HG02588 (cell line): ENCODE measurements at regions not wholly inside any gene's neighbourhood (a gene's known extent, or its start where the extent isn't known, plus 50 kb on each side); places are given as distances from the start of the nearest gene placed in this dataset.

Experiments used
- ATAC-seq: cut with Tn5 transposase; IDR thresholded peaks from one replicate; pipeline ENCODE4 v1.9.1; 2021; ENCODE audit warnings: mild to moderate bottlenecking, moderate library complexity; ENCODE audit not compliant: unreplicated experiment

GRCh38 chr14:54088271-54088670, 131.6 kb upstream of the BMP4 start:
- ATAC-seq = no peak

GRCh38 chr14:54090274-54090673, 133.6 kb upstream of the BMP4 start:
- no peak for ATAC-seq

GRCh38 chr14:54094765-54095164, 138.1 kb upstream of the BMP4 start:
- ATAC-seq = no peak

GRCh38 chr14:54098536-54098935, 141.9 kb upstream of the BMP4 start:
- no peak for ATAC-seq

- no peak for ATAC-seq
Measured at GRCh38 chr14:54102051-54102456, 145.4 kb upstream of the BMP4 start.

GRCh38 chr14:54102530-54102929, 145.9 kb upstream of the BMP4 start:
- no peak for ATAC-seq

GRCh38 chr14:54104601-54105145, 148.0 kb upstream of the BMP4 start:
- ATAC-seq = no peak

- ATAC-seq = no peak
Measured at GRCh38 chr14:54105406-54105805, 148.8 kb upstream of the BMP4 start.

- ATAC-seq = no peak
Measured at GRCh38 chr14:54105898-54106297, 149.3 kb upstream of the BMP4 start.

- ATAC-seq = no peak
Measured at GRCh38 chr14:54106661-54107377, 150.2 kb upstream of the BMP4 start.

GRCh38 chr14:54108481-54109471, 152.2 kb upstream of the BMP4 start:
- ATAC-seq = no peak

GRCh38 chr14:54109521-54110120, 153.0 kb upstream of the BMP4 start:
- no peak for ATAC-seq

- no peak for ATAC-seq
Measured at GRCh38 chr14:54114941-54115340, 158.3 kb upstream of the BMP4 start.

- no peak for ATAC-seq
Measured at GRCh38 chr14:54116198-54116885, 159.7 kb upstream of the BMP4 start.

GRCh38 chr14:54116972-54117371, 160.3 kb upstream of the BMP4 start:
- ATAC-seq = no peak

- no peak for ATAC-seq
Measured at GRCh38 chr14:54117396-54117795, 160.8 kb upstream of the BMP4 start.

GRCh38 chr14:54117924-54118323, 161.3 kb upstream of the BMP4 start:
- no peak for ATAC-seq

GRCh38 chr14:54120260-54120659, 163.6 kb upstream of the BMP4 start:
- no peak for ATAC-seq

- ATAC-seq = no peak
Measured at GRCh38 chr14:54121466-54122027, 164.9 kb upstream of the BMP4 start.

GRCh38 chr14:54123841-54124240, 167.2 kb upstream of the BMP4 start:
- no peak for ATAC-seq
